Neural progenitor cell (in vitro differentiated cells): ENCODE measurements at regions not wholly inside any gene's neighbourhood (a gene's known extent, or its start where the extent isn't known, plus 50 kb on each side); places are given as distances from the start of the nearest gene placed in this dataset.

Experiments used
- EZH2 ChIP-seq: fragments of 200-600 bp; sonication (generic); IDR thresholded peaks from 2 replicates; pipeline ENCODE4 v1.6.1; 2017; ENCODE audit warnings: antibody characterized with exemption, mild to moderate bottlenecking, moderate library complexity
- EZH2phosphoT487 ChIP-seq: fragments of 200-600 bp; sonication (generic); IDR thresholded peaks from 2 replicates; pipeline ENCODE4 v1.6.1; 2017; ENCODE audit warnings: antibody characterized with exemption
- TF ChIP-seq, protein P1 (sequence below): fragments of 200-600 bp; sonication (generic); IDR thresholded peaks from 2 replicates; pipeline ENCODE4 v1.5.1; 2017; ENCODE audit warnings: antibody characterized with exemption, mild to moderate bottlenecking

DNA sequence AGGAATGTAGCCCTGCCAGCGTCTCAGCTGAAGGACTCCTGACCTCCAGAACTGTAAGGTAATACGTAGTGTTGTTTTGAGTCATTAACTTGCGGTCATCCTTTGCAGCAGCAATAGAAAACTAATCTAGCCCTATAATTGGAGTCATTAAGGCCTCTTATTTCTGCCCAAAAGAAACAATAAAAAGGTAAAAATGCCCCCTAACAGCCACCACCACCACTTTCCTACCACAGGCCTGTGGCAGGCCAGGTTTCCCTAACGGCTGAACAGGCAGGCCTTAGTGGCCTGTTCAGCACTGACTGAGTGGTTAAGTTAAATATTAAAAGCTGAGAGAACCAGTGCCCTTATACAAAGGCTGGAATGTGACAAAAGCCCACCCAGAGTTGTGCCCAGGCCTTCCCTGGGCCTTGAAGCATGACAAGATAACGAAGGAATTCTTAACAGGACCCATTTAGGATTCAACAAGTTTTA, 286.5 kb upstream of the ERCC4 start:
- TF ChIP-seq, protein P1, sequence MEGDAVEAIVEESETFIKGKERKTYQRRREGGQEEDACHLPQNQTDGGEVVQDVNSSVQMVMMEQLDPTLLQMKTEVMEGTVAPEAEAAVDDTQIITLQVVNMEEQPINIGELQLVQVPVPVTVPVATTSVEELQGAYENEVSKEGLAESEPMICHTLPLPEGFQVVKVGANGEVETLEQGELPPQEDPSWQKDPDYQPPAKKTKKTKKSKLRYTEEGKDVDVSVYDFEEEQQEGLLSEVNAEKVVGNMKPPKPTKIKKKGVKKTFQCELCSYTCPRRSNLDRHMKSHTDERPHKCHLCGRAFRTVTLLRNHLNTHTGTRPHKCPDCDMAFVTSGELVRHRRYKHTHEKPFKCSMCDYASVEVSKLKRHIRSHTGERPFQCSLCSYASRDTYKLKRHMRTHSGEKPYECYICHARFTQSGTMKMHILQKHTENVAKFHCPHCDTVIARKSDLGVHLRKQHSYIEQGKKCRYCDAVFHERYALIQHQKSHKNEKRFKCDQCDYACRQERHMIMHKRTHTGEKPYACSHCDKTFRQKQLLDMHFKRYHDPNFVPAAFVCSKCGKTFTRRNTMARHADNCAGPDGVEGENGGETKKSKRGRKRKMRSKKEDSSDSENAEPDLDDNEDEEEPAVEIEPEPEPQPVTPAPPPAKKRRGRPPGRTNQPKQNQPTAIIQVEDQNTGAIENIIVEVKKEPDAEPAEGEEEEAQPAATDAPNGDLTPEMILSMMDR, result no peak
- TF ChIP-seq EZH2phosphoT487 (no peak), EZH2 (no peak)
